NCI-H2227 treated with DMSO at 0.1 percent for 48 hours (cell line): ENCODE measurements at regions not wholly inside any gene's neighbourhood (a gene's known extent, or its start where the extent isn't known, plus 50 kb on each side); places are given as distances from the start of the nearest gene placed in this dataset.
A peak's percentile ranks its signal among the peaks of the same experiment; 100 is the strongest.
"Not testable (repeated sequence)": the region's sequence is repeated elsewhere in the genome, so short reads cannot be mapped to it uniquely, and the experiment has no call there.

Source experiments
- DNase-seq: peaks from one replicate; lab custom pipeline; 2025; lab: John Stamatoyannopoulos, UW

DNA sequence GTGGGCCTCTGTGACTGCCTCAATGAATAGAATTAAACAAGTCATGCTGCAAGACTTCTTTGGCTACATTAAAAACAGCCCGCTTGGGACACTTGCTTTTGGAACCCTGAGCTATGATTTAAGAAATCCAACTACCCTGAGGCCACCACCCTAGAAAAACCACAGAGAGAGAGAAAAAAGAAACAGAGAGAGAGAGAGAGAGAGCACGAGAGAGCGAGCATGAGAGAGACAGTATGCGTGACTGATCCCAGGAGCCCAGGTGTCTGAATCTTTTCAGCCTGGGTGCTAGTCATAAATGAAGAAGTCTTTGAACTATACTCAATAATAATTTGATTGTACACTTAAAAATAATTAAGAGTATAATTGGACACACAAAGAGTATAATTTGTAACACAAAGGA, 123.1 kb upstream of the FREM1 start:
- DNase-seq = no peak

DNA sequence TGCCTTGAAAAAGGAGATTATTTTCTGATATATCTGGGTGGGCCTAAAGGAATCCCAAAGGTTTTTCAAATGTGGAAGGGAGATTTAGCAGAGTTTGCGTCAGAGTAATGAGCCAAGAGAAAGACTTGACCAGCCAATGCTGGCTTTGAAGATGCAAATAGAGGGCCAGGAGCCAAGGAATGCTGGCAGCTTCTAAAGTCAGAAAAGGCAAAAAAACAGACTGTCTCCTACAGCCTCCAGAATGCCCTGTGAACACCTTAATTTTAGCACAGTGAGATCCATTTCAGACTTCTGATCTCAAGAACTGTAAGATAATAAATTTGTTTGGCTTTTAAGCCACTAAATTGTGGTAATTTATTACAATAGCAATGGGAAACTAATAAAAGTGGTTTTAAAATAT, 122.6 kb upstream of the FREM1 start:
- no peak for DNase-seq

DNA sequence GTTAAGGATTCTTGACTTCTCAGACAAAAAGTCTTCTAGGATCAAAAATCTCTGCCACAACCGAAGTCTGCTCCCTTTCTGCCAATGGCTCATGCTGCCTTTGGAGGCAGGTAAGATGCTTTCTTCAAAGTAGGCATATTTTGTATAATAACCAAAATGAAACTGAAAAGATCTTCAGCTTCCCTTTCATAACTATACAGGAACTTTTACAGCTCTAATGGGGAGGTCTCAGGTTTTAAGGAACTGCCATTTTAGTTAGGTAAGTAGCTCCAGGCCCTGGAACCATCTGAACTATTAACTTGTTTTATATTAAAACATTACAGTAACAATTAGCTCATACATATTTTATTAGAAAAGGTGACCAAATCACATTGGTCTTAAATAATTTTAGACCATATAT, 110.9 kb upstream of the FREM1 start:
- DNase-seq = no peak

DNA sequence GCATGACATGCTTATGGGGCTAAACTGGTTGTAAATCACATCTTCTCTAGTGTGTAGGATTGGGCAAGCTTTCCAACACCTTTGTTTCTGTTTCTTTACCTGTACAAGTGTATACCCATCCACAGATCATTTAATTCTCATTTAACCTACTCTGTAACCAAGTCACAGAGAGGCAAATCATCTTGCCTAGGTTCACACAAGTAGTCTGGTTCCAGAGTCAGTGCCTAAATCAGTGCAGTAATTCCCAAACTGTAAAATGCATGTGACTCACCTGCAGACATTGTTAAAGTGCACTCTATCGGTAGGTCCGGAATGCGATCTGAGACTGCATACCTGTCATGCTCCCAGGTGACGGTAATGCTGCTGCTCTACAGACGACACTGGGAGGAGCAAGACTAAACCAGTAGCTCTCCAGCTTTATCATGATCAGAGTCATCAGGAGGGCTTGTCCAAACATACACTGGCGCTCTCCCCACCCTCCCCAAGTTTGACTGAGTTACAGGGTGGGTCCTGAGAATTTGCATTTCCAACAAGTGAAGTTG, 107.9 kb upstream of the FREM1 start:
- no peak for DNase-seq

DNA sequence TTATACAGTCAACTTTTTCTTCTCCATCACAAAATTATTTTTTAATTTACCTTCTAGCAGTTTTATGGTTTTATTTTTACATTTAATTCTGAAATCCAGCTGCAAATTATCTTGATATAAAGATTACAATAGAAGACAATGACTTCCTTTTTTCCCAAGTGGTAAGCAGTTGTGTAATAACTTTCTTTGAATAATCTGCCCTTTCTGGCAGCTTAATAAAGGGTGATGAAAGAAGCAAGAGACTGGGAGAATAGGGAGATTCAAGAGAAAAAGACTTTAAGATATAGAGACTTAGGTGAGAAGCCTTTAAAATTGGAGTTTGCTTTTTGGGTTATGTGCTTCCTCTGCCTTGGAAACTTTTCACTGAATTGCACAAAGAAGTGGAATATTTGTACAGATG, 100.4 kb upstream of the FREM1 start:
- no peak for DNase-seq

- DNase-seq = no peak
Measured at GRCh38 chr9:15007698-15008097, 97.5 kb upstream of the FREM1 start.

GRCh38 chr9:14994738-14995137, 84.5 kb upstream of the FREM1 start:
- no peak for DNase-seq

DNA sequence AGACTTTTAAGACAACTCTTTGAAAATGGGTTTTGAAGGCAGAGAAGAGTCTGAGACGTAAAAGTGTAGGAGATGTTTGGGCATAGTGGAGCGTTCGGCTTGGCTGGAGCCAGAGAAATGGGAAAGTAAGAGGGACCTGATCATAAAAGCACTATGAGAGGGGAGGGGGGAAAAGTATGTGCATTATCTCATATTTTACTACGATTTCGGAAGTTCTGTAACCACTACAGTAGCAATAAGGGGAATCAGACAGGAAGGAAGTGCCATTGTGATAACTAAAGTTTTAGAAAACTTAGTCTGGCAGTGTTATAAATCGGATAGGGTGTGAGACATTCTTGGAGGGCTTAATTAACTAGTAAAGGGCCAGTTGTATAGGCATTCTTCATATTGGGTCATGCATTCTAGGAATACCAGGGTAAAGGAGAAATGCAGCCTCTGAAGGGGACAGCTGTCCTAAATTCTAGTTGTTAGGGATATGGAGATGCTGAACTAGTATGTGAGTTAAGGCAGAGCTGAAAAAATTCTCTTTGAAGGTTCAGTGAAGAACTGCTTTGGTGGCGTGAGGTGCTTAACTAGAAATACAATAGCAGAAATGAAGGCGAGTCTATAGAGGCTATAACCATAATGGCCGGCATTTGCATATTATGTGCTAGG, 83.8 kb upstream of the FREM1 start:
- DNase-seq = no peak

- peak; percentile 98 for DNase-seq
Measured at GRCh38 chr9:14993061-14993800, 83.0 kb upstream of the FREM1 start.

DNA sequence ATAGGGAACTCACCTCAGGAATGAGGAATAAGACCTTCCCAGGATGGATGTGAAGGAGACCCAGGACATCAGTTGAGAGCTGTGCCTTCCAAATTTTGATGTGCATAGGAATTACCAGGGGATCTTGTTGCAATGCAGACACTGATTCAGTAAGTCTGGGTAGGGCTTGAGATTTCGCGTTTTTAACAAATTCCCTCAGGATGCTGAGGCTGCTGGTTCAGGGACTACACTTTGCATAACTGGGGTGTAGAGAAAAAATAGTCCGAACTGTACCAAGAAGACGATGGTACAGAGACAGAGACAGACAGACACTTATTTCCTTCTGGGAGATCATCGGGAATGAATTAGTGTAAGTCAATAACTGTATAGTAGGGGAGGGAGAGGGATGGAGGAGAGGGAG, 82.3 kb upstream of the FREM1 start:
- DNase-seq = no peak

DNA sequence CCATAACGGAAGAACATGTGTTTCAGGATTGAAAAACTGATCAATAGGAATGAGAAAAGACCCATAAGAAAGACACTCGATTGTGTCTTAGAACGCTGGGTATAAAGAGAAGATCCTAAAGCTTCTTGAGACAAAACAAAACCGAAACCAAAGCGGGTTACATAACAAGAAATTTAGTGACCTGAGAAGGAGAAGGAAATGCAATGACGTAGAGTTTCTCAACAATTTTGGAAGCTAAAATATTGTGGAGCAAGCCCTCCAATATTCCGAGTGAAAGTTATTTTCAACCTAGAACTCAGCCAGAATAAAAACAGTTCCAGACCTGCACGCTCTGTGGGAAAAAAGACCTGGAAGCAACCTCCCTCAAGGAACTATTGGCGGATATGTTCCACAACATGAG, 81.9 kb upstream of the FREM1 start:
- peak; percentile 78 for DNase-seq

DNA sequence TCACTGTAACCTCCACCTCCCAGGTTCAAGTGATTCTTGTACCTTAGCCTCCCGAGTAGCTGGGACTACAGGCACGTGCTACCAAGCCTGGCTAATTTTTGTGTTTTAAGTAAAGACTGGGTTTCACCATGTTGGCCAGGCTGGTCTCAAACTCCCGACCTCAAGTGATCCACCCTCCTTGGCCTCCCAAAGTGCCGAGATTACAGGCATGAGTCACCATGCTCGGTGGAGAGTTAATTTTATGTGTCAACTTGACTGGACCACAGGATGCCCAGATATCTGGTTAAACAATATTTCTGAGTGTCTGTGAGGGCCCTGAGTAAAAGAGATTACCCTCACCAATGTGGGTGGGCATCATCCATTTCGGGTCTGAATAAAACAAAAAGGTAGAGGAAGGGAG, 80.4 kb upstream of the FREM1 start:
- DNase-seq = not testable (repeated sequence)

DNA sequence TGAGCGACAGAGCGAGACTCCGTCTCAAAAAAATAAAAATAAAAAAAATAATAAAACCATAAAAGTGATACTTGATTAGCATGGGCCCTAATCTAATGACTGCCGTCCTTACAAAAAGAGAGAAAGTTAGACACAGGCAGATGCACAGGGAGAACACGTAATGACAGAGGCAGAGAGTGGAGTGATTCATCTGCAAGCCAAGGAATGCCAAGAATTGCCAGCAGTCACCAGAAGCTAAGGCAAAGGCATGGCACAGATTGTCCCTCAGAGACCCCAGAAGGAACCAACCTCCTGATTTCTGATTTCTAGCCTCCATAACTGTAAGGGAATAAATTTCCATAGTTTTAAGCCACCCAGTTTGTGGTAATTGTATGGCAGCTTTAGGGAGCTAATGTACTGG, 79.6 kb upstream of the FREM1 start:
- DNase-seq = no peak

DNA sequence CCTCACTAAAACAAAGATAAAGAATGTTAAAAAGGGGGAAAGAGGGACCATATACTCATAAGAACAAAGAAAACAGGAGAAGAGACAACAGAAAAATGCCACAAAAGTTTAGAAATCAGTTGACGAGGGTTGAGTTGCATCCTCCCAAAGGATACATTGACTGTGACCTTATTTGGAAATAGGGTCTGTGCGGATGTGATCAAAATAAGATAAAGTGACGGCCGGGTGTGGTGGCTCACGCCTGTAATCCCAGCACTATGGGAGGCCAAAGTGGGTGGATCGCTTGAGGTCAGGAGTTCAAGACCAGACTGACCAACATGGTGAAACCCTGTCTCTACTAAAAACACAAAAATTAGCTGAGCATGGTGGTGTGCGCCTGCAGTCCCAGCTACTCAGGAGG, 79.1 kb upstream of the FREM1 start:
- DNase-seq = not testable (repeated sequence)

DNA sequence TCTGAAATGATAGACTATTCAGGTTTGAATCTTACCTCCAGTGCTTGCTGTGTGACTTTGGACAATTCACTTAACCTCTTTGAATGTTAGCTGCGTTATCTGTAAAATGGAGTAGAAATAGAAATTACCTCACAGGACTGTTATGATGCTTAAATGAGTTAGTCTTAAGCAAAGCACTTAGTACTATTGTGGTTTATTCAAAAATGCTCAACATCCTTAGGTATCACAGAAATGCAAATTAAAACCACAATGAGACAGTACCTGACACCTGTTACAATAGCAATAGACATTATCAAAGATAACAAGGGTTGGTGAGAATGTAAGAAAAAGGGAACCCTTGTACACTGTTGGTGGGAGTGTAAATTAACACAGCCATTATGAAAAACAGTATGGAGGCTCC, 77.6 kb upstream of the FREM1 start:
- no peak for DNase-seq

- DNase-seq = no peak
Measured at GRCh38 chr9:14985419-14985818, 75.2 kb upstream of the FREM1 start.

- no peak for DNase-seq
Measured at GRCh38 chr9:14983599-14983998, 73.4 kb upstream of the FREM1 start.

DNA sequence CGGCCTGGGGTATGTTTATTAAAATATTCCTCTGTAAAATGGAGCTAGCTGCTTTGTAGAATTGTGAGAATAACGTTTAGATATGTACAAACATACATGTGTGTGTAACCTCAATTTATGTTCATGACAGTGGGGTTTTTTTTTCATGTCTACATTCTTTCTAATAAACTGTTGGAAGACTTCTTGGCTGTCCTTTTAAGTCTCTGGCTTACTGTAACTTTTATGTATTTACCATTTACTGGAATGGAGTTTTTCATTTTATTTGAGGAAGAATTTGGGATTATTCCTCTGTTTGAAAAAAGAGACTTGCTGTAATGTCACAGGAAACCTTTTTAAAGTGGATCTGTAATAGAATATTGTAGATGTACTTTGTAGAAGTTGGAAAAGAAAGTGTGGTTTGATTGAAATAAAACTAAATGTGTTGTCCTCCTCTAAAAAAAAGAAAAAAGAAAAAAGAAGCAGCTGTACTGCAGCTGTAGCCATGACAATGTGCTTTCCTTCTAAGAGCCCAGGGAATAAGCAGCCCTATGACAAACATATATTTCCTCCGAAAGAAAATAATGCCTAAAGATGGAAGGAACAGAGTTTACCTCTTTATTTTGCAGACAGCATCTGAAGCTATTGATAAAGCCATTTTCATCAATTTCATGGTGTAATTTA, 71.2 kb upstream of the FREM1 start:
- DNase-seq = no peak

- DNase-seq = no peak
Measured at GRCh38 chr9:14978022-14979000, 68.1 kb upstream of the FREM1 start.

DNA sequence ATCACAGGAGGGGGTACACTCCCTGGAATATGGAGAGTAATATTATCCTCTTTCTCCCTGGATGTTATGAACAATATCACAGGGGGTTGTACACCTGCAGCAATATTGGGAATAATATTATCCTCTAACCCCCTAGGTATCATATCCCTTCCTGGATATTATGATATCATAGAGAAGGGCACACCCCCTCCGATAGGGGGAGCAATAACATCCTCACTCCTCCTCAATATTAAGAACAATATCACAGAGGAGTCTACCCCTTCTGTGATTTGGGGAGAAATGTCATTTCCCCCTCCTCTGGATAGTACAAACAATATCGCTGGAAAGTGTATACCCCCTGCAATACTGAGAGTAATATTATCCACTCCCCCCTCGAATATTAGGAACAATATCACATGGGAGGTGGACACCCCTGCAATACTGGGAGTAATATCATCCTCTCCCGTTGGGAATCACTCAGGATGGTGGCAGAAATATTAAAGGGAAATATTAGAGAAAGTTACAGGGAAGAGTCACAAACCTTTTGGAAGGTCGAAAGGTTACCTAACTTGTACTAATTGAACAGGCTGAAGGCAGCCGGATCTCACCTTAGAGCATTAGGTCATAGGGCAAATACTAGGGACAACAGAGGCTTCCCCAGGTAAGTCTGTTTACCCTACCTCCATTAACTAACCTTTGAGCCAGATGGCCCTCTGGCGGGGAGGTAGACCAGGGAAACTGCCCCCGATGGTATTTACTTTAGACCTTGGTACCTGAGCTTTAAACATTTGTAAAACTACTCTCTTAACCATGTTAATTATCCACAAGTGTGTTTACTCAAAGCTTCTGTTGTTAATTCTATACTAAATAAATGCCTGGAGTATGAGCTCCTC, 57.5 kb upstream of the FREM1 start:
- DNase-seq = no peak
